HepG2 (cell line): ENCODE measurements at regions not wholly inside any gene's neighbourhood (a gene's known extent, or its start where the extent isn't known, plus 50 kb on each side); places are given as distances from the start of the nearest gene placed in this dataset.

Experiments used
- BCL6 ChIP-seq: IDR thresholded peaks from 2 replicates; pipeline ENCODE4 v1.6.1; 2016; ENCODE audit warnings: missing genetic modification reagents, missing compliant biosample characterization
- CTCF ChIP-seq: sonication (generic); formaldehyde crosslinking; IDR thresholded peaks from 2 replicates; pipeline ENCODE4 v1.5.0; 2020; ENCODE audit warnings: mild to moderate bottlenecking, missing genetic modification reagents, moderate library complexity
- DDIT3 ChIP-seq: sonication (generic); formaldehyde crosslinking; IDR thresholded peaks from 2 replicates; pipeline ENCODE4 v1.4.0; 2020; ENCODE audit warnings: mild to moderate bottlenecking, missing genetic modification reagents
- E2F5 ChIP-seq: sonication (generic); formaldehyde crosslinking; conservative IDR thresholded peaks from 2 replicates; pipeline ENCODE4 v1.4.0; 2020; ENCODE audit warnings: missing genetic modification reagents
- ELF3 ChIP-seq: IDR thresholded peaks from 2 replicates; pipeline ENCODE4 v1.6.1; 2016; ENCODE audit warnings: missing genetic modification reagents, missing compliant biosample characterization
- NCOR1 ChIP-seq: fragments of 200-600 bp; sonication (generic); IDR thresholded peaks from 2 replicates; pipeline ENCODE4 v1.7.0; 2017; ENCODE audit warnings: antibody characterized with exemption, low read length, borderline replicate concordance
- PAWR ChIP-seq: sonication (generic); formaldehyde crosslinking; IDR thresholded peaks from 2 replicates; pipeline ENCODE4 v1.4.0; 2020; ENCODE audit warnings: missing genetic modification reagents, mild to moderate bottlenecking, borderline replicate concordance
- REST ChIP-seq, 2 experiments: IDR thresholded peaks; 2 replicates each; pipeline ENCODE4 v1.6.1; 2011 to 2012; ENCODE audit warnings: low read length in 2 of 2, borderline replicate concordance in 1 of 2, low read depth in 1 of 2, mild to moderate bottlenecking in 1 of 2, moderate library complexity in 1 of 2
- SOX6 ChIP-seq, 2 experiments: fragments of 450-650 bp in 1 of 2; sonication (generic) in 1 of 2; formaldehyde crosslinking in 1 of 2; IDR thresholded peaks; 2 replicates each; pipeline versions ENCODE4 v1.4.0 to v1.6.1; 2017 to 2020; ENCODE audit warnings: antibody characterized with exemption in 1 of 2, mild to moderate bottlenecking in 1 of 2, missing genetic modification reagents in 1 of 2
- TFDP2 ChIP-seq: sonication (generic); formaldehyde crosslinking; IDR thresholded peaks from 2 replicates; pipeline ENCODE4 v1.4.0; 2020; ENCODE audit warnings: missing genetic modification reagents
- ZMAT3 ChIP-seq: sonication (generic); formaldehyde crosslinking; conservative IDR thresholded peaks from 2 replicates; pipeline ENCODE4 v1.7.0; 2021; ENCODE audit warnings: missing genetic modification reagents
- ZNF224 ChIP-seq: sonication (generic); formaldehyde crosslinking; IDR thresholded peaks from 2 replicates; pipeline ENCODE4 v1.5.0; 2020; ENCODE audit warnings: mild to moderate bottlenecking, missing genetic modification reagents

DNA sequence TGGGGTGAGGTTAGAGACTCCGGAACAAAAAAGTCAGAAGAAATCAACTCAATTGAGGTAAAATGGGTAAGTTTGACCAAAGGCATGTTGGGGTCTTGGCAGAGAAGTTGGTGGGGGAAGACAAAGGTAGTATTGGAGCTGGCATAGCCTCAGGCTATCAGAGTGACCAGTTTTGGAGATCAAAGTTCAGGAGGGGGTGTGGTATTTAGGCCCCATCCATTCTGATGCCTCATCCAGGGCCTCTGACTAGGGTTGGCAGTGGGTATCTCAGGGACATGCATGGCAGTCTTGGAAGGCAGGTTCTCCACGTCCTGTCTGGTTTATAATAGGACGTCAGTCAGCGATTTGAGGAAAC, 73.2 kb upstream of the TRABD2B start:
- TF ChIP-seq SOX6 (IDR thresholded peaks at IDR 0.05) (no peak), SOX6 (CRISPR knock-in tag; IDR thresholded peaks at IDR 0.05) (no peak), NCOR1 (no peak), CTCF (no peak), ZMAT3 (CRISPR knock-in tag) (no peak), BCL6 (CRISPR knock-in tag) (no peak), PAWR (CRISPR knock-in tag) (no peak), ELF3 (CRISPR knock-in tag) (no peak), ZNF224 (CRISPR knock-in tag) (no peak), REST (IDR thresholded peaks at IDR 0.05; ENCODE audit: borderline replicate concordance in 1 of 2, low read depth in 1 of 2, low read length in 2 of 2) (no peak), E2F5 (CRISPR knock-in tag) (no peak), TFDP2 (no peak), DDIT3 (CRISPR knock-in tag) (no peak)
